CD4-positive, alpha-beta T cell (primary cell): ENCODE measurements at regions not wholly inside any gene's neighbourhood (a gene's known extent, or its start where the extent isn't known, plus 50 kb on each side); places are given as distances from the start of the nearest gene placed in this dataset.

Experiments
- ATAC-seq: fragments of 200-7000 bp; cut with Tn5 transposase; one replicate; pipeline ENCODE4 v1.10.0; 2022; ENCODE audit warnings: mild to moderate bottlenecking; ENCODE audit not compliant: poor library complexity
- CTCF ChIA-PET: fragments of 350-600 bp; sonication (Branson Sonifier 250); formaldehyde crosslinking; loops from one replicate; lab custom pipeline; 2021; ENCODE audit warnings: antibody characterized with exemption, inconsistent platforms; lab: Charles Lee
- POLR2A ChIA-PET: fragments of 350-600 bp; sonication (Branson Sonifier 250); formaldehyde crosslinking; loops from one replicate; lab custom pipeline; 2021; ENCODE audit warnings: antibody characterized with exemption, inconsistent platforms; lab: Charles Lee
- DNase-seq, 14 experiments: peaks; one replicate each; pipeline ENCODE4 v3.0.0-alpha.2; 2013 to 2020; ENCODE audit warnings: mixed read lengths in 2 of 14
- H3K27ac ChIP-seq, 2 donors: one replicate each; pipeline versions ENCODE4 v1.5.1 to v1.7.0; 2013; ENCODE audit warnings: low read length in 2 of 2, low read depth in 1 of 2, mild to moderate bottlenecking in 1 of 2
- H3K27me3 ChIP-seq, 2 experiments: 1 replicate in 1 of 2; 2 replicates in 1 of 2; pipeline versions ENCODE4 v1.6.1 to v1.7.0; 2013; ENCODE audit warnings: low read length in 2 of 2, control low read depth in 1 of 2, mild to moderate bottlenecking in 1 of 2, moderate library complexity in 1 of 2; ENCODE audit not compliant: insufficient read depth in 2 of 2, control insufficient read depth in 1 of 2
- H3K36me3 ChIP-seq: one replicate; pipeline ENCODE4 v1.6.1; 2013; ENCODE audit warnings: low read length, control low read depth; ENCODE audit not compliant: insufficient read depth
- H3K4me1 ChIP-seq: one replicate; pipeline ENCODE4 v1.6.1; 2013; ENCODE audit warnings: low read length, control low read depth; ENCODE audit not compliant: insufficient read depth
- H3K4me3 ChIP-seq: one replicate; pipeline ENCODE4 v1.5.1; 2013; ENCODE audit warnings: mild to moderate bottlenecking, low read length, moderate library complexity
- H3K9me3 ChIP-seq, 2 experiments: 1 replicate in 1 of 2; 2 replicates in 1 of 2; pipeline versions ENCODE4 v1.6.1 to v1.7.0; 2013; ENCODE audit warnings: low read length in 2 of 2, mild to moderate bottlenecking in 2 of 2, control low read depth in 1 of 2, moderate library complexity in 1 of 2; ENCODE audit not compliant: control insufficient read depth in 1 of 2, insufficient read depth in 1 of 2
- H3K27ac Mint-ChIP-seq: one replicate; pipeline ENCODE4 v1.8.0; 2020; ENCODE audit warnings: mixed read lengths
- H3K27me3 Mint-ChIP-seq: one replicate; pipeline ENCODE4 v1.8.0; 2021; ENCODE audit warnings: mixed read lengths
- H3K36me3 Mint-ChIP-seq: one replicate; pipeline ENCODE4 v1.8.0; 2021; ENCODE audit warnings: low read depth, mixed read lengths
- H3K4me1 Mint-ChIP-seq: one replicate; pipeline ENCODE4 v1.8.0; 2021; ENCODE audit warnings: low read depth, mixed read lengths
- H3K4me3 Mint-ChIP-seq: one replicate; pipeline ENCODE4 v1.8.0; 2020; ENCODE audit warnings: mild to moderate bottlenecking, mixed read lengths
- H3K9me3 Mint-ChIP-seq: one replicate; pipeline ENCODE4 v1.8.0; 2020; ENCODE audit warnings: mixed read lengths
- intact Hi-C, 2 experiments: fragments of 100-400 bp; cut with DNase I in 1 of 2; cut with micrococcal nuclease in 1 of 2; formaldehyde crosslinking; loops; one replicate each; pipeline versions ENCODE4 v1.15.1 to v1.9.0; 2023 to 2025; cut with DNase I, micrococcal nuclease
- TF ChIP-seq, protein P1 (sequence below): fragments of 200-600 bp; IDR thresholded peaks from one replicate; pipeline ENCODE4 v1.8.0; 2022; ENCODE audit warnings: antibody characterized with exemption, mild to moderate bottlenecking

GRCh38 chr5:179486596-179487051 is 63.7 kb upstream of the RUFY1 start:
- H3K4me1 ChIP-seq, result no peaks in the 10 kb centered on the region
- CTCF ChIA-PET, result no interaction called here
- ATAC-seq (no peak), DNase-seq (no peak)
- POLR2A ChIA-PET, result no interaction called here
- TF ChIP-seq, protein P1, sequence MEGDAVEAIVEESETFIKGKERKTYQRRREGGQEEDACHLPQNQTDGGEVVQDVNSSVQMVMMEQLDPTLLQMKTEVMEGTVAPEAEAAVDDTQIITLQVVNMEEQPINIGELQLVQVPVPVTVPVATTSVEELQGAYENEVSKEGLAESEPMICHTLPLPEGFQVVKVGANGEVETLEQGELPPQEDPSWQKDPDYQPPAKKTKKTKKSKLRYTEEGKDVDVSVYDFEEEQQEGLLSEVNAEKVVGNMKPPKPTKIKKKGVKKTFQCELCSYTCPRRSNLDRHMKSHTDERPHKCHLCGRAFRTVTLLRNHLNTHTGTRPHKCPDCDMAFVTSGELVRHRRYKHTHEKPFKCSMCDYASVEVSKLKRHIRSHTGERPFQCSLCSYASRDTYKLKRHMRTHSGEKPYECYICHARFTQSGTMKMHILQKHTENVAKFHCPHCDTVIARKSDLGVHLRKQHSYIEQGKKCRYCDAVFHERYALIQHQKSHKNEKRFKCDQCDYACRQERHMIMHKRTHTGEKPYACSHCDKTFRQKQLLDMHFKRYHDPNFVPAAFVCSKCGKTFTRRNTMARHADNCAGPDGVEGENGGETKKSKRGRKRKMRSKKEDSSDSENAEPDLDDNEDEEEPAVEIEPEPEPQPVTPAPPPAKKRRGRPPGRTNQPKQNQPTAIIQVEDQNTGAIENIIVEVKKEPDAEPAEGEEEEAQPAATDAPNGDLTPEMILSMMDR, result no peak
- H3K27me3 Mint-ChIP-seq, result peaks cover 5% of the 10 kb centered on the region
- H3K27me3 ChIP-seq, result no peaks in the 10 kb centered on the region
- no peaks in the 10 kb centered on the region for H3K9me3 ChIP-seq
- no peak overlapping the region for H3K27ac Mint-ChIP-seq
- H3K9me3 Mint-ChIP-seq, result no peaks in the 10 kb centered on the region
- H3K4me3 ChIP-seq, result no peak overlapping the region
- no peaks in the 10 kb centered on the region for H3K36me3 ChIP-seq
- intact Hi-C loops, result no loop called here
- no peak overlapping the region for H3K4me3 Mint-ChIP-seq
- H3K36me3 Mint-ChIP-seq, result no peaks in the 10 kb centered on the region
- no peak overlapping the region for H3K27ac ChIP-seq
- H3K4me1 Mint-ChIP-seq, result no peaks in the 10 kb centered on the region

DNA sequence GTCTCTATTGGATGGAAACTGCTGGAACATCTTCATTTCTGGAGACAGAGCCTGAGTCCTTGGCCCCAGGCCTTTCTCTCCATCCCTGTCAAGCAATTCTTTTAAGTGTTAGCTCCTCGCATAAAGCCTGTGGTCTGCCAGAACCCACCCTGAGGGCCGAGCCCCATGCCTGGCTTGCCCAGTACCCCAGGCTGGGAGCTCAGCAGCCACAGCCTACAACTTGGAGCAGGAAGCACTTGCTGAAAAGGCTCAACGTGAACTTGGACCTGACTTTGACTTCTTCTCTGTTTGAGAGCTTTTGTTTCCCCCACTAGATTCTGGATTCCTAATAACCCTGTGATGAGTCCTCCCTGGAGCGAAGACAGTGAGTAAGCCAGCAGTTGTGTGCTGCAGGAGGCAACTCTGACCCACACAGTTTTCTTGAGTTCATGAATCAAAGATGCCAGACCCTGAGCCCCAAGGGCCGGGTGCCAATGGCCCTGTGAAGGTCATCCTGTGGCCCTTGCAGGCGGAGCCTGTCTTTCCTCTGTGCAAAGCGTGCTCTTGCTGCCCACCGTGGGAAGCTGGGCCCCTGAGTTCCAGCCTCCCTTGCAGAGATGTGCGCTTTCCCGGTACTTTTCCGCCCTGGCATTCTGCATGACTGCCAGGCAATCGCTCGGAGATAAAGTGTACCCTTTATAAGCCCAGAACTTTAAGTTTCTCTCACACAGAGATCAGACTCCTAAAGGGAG is 64.3 kb upstream of the RUFY1 start:
- no peaks in the 10 kb centered on the region for H3K36me3 ChIP-seq
- H3K4me3 Mint-ChIP-seq, result no peak overlapping the region
- POLR2A ChIA-PET, result no interaction called here
- H3K4me3 ChIP-seq, result no peak overlapping the region
- no peaks in the 10 kb centered on the region for H3K36me3 Mint-ChIP-seq
- no peaks in the 10 kb centered on the region for H3K9me3 ChIP-seq
- DNase-seq, result no peak
- no peaks in the 10 kb centered on the region for H3K27me3 ChIP-seq
- CTCF ChIA-PET, result no interaction called here
- no peaks in the 10 kb centered on the region for H3K4me1 Mint-ChIP-seq
- H3K27me3 Mint-ChIP-seq, result peaks cover 5% of the 10 kb centered on the region
- H3K27ac Mint-ChIP-seq, result no peak overlapping the region
- no peaks in the 10 kb centered on the region for H3K9me3 Mint-ChIP-seq
- no peak for ATAC-seq
- no peak overlapping the region for H3K27ac ChIP-seq
- TF ChIP-seq, protein P1, result no peak
- no peaks in the 10 kb centered on the region for H3K4me1 ChIP-seq
- intact Hi-C loops, result no loop called here

DNA sequence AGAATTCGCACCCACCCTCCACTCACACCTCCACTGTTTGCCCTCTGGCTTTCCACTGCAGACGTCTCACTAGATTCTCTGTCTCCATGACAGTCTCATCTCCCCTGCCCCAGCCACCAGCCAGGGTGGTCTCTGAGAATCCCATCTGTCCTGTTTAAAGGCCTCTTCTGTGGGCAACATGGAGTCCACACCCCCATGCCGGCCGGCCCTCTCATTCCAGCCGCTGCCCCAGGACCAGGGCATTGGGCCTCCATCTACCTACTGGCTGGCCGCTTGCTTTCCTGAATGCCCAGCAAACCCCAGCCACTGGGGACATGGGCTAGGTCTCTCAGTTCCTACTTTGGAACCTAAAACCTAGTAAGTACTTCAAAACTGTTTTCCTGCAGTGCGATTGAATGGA is 65.6 kb upstream of the RUFY1 start:
- Mint-ChIP-seq H3K9me3 (no peaks in the 10 kb centered on the region), H3K36me3 (no peaks in the 10 kb centered on the region), H3K4me1 (no peaks in the 10 kb centered on the region), H3K27me3 (peaks cover 5% of the 10 kb centered on the region), H3K4me3 (no peak overlapping the region), H3K27ac (no peak overlapping the region)
- Histone ChIP-seq H3K36me3 (no peaks in the 10 kb centered on the region), H3K4me1 (no peaks in the 10 kb centered on the region), H3K27me3 (no peaks in the 10 kb centered on the region), H3K4me3 (no peak overlapping the region), H3K9me3 (peaks cover 0 to 4% of the 10 kb centered on the region in 2 experiments), H3K27ac (no peak overlapping the region)
- CTCF ChIA-PET, result no interaction called here
- DNase-seq, result no peak
- POLR2A ChIA-PET, result no interaction called here
- TF ChIP-seq, protein P1, result no peak
- intact Hi-C loops, result no loop called here
- ATAC-seq, result no peak
